H9 (cell line): ENCODE measurements at regions not wholly inside any gene's neighbourhood (a gene's known extent, or its start where the extent isn't known, plus 50 kb on each side); places are given as distances from the start of the nearest gene placed in this dataset.

Source experiments
- DNase-seq: peaks from one replicate; pipeline ENCODE4 v3.0.0-alpha.2; 2017
- H2AFZ ChIP-seq: one replicate; pipeline ENCODE4 v1.6.1; 2013; ENCODE audit warnings: mild to moderate bottlenecking, low read length, control low read depth, moderate library complexity
- H2AK5ac ChIP-seq: 2 replicates; pipeline ENCODE4 v1.6.1; 2013; ENCODE audit warnings: low read length, control low read depth, mixed read lengths; ENCODE audit not compliant: insufficient read length
- H2BK120ac ChIP-seq: one replicate; pipeline ENCODE4 v1.6.1; 2013; ENCODE audit warnings: low read depth, mild to moderate bottlenecking, low read length, control low read depth, inconsistent platforms; ENCODE audit not compliant: poor library complexity, severe bottlenecking
- H2BK12ac ChIP-seq: 2 replicates; pipeline ENCODE4 v1.6.1; 2013; ENCODE audit warnings: low read length, control low read depth, mixed read lengths, low read depth; ENCODE audit not compliant: insufficient read length
- H2BK15ac ChIP-seq: 2 replicates; pipeline ENCODE4 v1.6.1; 2013; ENCODE audit warnings: low read depth, low read length, control low read depth
- H2BK20ac ChIP-seq: one replicate; pipeline ENCODE4 v1.6.1; 2013; ENCODE audit warnings: low read depth, mild to moderate bottlenecking, low read length, control low read depth, inconsistent platforms; ENCODE audit not compliant: poor library complexity, severe bottlenecking
- H2BK5ac ChIP-seq: 2 replicates; pipeline ENCODE4 v1.6.1; 2013; ENCODE audit warnings: low read length, control low read depth, mixed read lengths; ENCODE audit not compliant: insufficient read length
- H3K14ac ChIP-seq: 2 replicates; pipeline ENCODE4 v1.6.1; 2013; ENCODE audit warnings: low read length, control low read depth; ENCODE audit not compliant: insufficient read depth
- H3K18ac ChIP-seq: 2 replicates; pipeline ENCODE4 v1.6.1; 2013; ENCODE audit warnings: low read depth, mild to moderate bottlenecking, mixed read lengths, low read length, control low read depth; ENCODE audit not compliant: insufficient read length
- H3K23ac ChIP-seq: 2 replicates; pipeline ENCODE4 v1.6.1; 2013; ENCODE audit warnings: low read length, control low read depth, mixed read lengths, low read depth; ENCODE audit not compliant: insufficient read length
- H3K23me2 ChIP-seq: 2 replicates; pipeline ENCODE4 v1.6.1; 2013; ENCODE audit warnings: low read depth, mild to moderate bottlenecking, mixed read lengths, low read length, control low read depth; ENCODE audit not compliant: insufficient read length, poor library complexity, severe bottlenecking
- H3K27ac ChIP-seq: 2 replicates; pipeline ENCODE4 v1.5.1; 2013; ENCODE audit warnings: low read length, control low read depth, mixed read lengths, low read depth; ENCODE audit not compliant: insufficient read length
- H3K27me3 ChIP-seq: 2 replicates; pipeline ENCODE4 v1.6.1; 2013; ENCODE audit warnings: low read length, control low read depth, inconsistent platforms; ENCODE audit not compliant: insufficient read depth
- H3K4ac ChIP-seq: 2 replicates; pipeline ENCODE4 v1.6.1; 2013; ENCODE audit warnings: low read depth, mild to moderate bottlenecking, control low read depth, inconsistent platforms, low read length, moderate library complexity
- H3K4me1 ChIP-seq: 2 replicates; pipeline ENCODE4 v1.6.1; 2013; ENCODE audit warnings: low read length, control low read depth, inconsistent platforms; ENCODE audit not compliant: insufficient read depth
- H3K4me2 ChIP-seq: 2 replicates; pipeline ENCODE4 v1.6.1; 2013; ENCODE audit warnings: low read length, control low read depth, mixed read lengths; ENCODE audit not compliant: insufficient read length, insufficient read depth
- H3K56ac ChIP-seq: 2 replicates; pipeline ENCODE4 v1.6.1; 2013; ENCODE audit warnings: low read depth, mild to moderate bottlenecking, mixed read lengths, low read length, control low read depth; ENCODE audit not compliant: insufficient read length
- H3K79me1 ChIP-seq: 2 replicates; pipeline ENCODE4 v1.6.1; 2013; ENCODE audit warnings: low read depth, mild to moderate bottlenecking, moderate library complexity, low read length, control low read depth, inconsistent platforms; ENCODE audit not compliant: insufficient read depth, poor library complexity, severe bottlenecking
- H3K79me2 ChIP-seq: 2 replicates; pipeline ENCODE4 v1.6.1; 2013; ENCODE audit warnings: low read length, control low read depth, inconsistent platforms; ENCODE audit not compliant: insufficient read depth
- H3K9ac ChIP-seq: 2 replicates; pipeline ENCODE4 v1.6.1; 2013; ENCODE audit warnings: low read length, control low read depth, mixed read lengths; ENCODE audit not compliant: insufficient read length; ENCODE audit errors: extremely low read depth
- H3K9me3 ChIP-seq: one replicate; pipeline ENCODE4 v1.6.1; 2013; ENCODE audit warnings: low read depth, low read length, inconsistent platforms; ENCODE audit not compliant: control insufficient read depth
- H3T11ph ChIP-seq: one replicate; pipeline ENCODE4 v1.6.1; 2013; ENCODE audit warnings: mild to moderate bottlenecking, low read length, control low read depth, inconsistent platforms
- H4K20me1 ChIP-seq: one replicate; pipeline ENCODE4 v1.6.1; 2013; ENCODE audit not compliant: control insufficient read depth, insufficient read length, insufficient read depth
- H4K5ac ChIP-seq: 2 replicates; pipeline ENCODE4 v1.6.1; 2013; ENCODE audit warnings: low read depth, mild to moderate bottlenecking, mixed read lengths, low read length, control low read depth; ENCODE audit not compliant: insufficient read length
- H4K8ac ChIP-seq: replicated peaks from 2 replicates; pipeline ENCODE4 v1.6.1; 2013; ENCODE audit warnings: low read length, control low read depth, mixed read lengths, low read depth; ENCODE audit not compliant: insufficient read length
- H4K91ac ChIP-seq: 2 replicates; pipeline ENCODE4 v1.6.1; 2013; ENCODE audit warnings: low read depth, mild to moderate bottlenecking, moderate library complexity, mixed read lengths, low read length, control low read depth; ENCODE audit not compliant: insufficient read length
- H3K27ac Mint-ChIP-seq, 3 experiments: 2 replicates in 2 of 3; 3 replicates in 1 of 3; pipeline ENCODE4 v1.8.0; 2020 to 2021; ENCODE audit warnings: mixed read lengths in 3 of 3, mild to moderate bottlenecking in 1 of 3, moderate library complexity in 1 of 3
- H3K27me3 Mint-ChIP-seq: 2 replicates; pipeline ENCODE4 v1.8.0; 2021; ENCODE audit warnings: low read depth, mild to moderate bottlenecking, moderate library complexity, mixed read lengths
- H3K36me3 Mint-ChIP-seq, 3 experiments: 2 replicates in 2 of 3; 3 replicates in 1 of 3; pipeline ENCODE4 v1.8.0; 2020 to 2021; ENCODE audit warnings: low read depth in 3 of 3, mixed read lengths in 3 of 3; ENCODE audit not compliant: insufficient read depth in 1 of 3
- H3K4me1 Mint-ChIP-seq, 2 experiments: 2 replicates each; pipeline ENCODE4 v1.8.0; 2020; ENCODE audit warnings: mixed read lengths in 2 of 2
- H3K4me3 Mint-ChIP-seq, 2 experiments: 2 replicates in 1 of 2; 3 replicates in 1 of 2; pipeline ENCODE4 v1.8.0; 2020 to 2021; ENCODE audit warnings: mild to moderate bottlenecking in 2 of 2, mixed read lengths in 2 of 2, moderate library complexity in 1 of 2
- H3K9me3 Mint-ChIP-seq, 2 experiments: 2 replicates in 1 of 2; 3 replicates in 1 of 2; pipeline ENCODE4 v1.8.0; 2020; ENCODE audit warnings: mild to moderate bottlenecking in 2 of 2, mixed read lengths in 2 of 2, moderate library complexity in 1 of 2
- WGBS: extraction: QIAGEN DNeasy Blood & Tissue Kit; methylation state at CpG from one replicate; pipeline ENCODE4 v1.1.7; 2013; ENCODE audit warnings: missing lambda C conversion rate, low lambda C conversion rate, mixed read lengths; ENCODE audit not compliant: insufficient read length; ENCODE audit errors: extremely low coverage; 5-methylcytosine and 5-hydroxymethylcytosine counted together
- TF ChIP-seq, protein P1 (sequence below): fragments of 200-600 bp; sonication (generic); conservative IDR thresholded peaks from 3 replicates; pipeline ENCODE4 v1.8.0; 2021; ENCODE audit warnings: antibody characterized with exemption, mild to moderate bottlenecking

DNA sequence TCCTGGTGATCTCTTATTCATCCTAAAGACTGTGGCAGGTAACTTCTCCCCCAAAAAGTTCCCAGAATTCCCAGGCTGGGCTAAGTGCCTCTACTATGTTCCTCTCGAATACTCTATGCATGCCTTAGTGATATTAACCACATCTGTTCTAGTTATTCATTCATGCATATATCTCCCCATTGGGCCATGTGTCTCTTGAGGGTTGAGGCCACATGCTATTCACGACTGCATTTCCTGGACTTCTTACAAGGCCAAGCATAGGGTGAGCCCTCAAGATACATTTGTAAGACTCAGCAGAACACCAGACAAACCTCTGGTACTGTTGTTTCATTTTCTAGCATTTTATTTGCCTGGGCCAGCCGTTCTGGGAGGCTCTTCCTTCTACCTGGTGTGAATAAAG lies 117.0 kb downstream of the EN1 start:
- Histone ChIP-seq H4K5ac (no peak overlapping the region), H4K8ac (no peak overlapping the region), H3K23me2 (no peaks in the 10 kb centered on the region), H4K91ac (no peak overlapping the region), H3K14ac (no peak overlapping the region), H2BK12ac (no peak overlapping the region), H2BK120ac (no peak overlapping the region), H3K23ac (no peak overlapping the region), H2AFZ (no peak overlapping the region), H2AK5ac (no peak overlapping the region), H3K9ac (no peak overlapping the region), H3K9me3 (no peaks in the 10 kb centered on the region), H3K79me2 (no peaks in the 10 kb centered on the region), H4K20me1 (no peaks in the 10 kb centered on the region), H3K4me1 (no peaks in the 10 kb centered on the region), H3K79me1 (no peaks in the 10 kb centered on the region), H3K4me2 (no peak overlapping the region), H2BK15ac (no peak overlapping the region), H3K27ac (no peak overlapping the region), H3K56ac (no peak overlapping the region), H2BK20ac (no peak overlapping the region), H2BK5ac (no peak overlapping the region), H3K27me3 (no peaks in the 10 kb centered on the region), H3K18ac (no peak overlapping the region), H3K4ac (no peak overlapping the region), H3T11ph (no peak overlapping the region)
- Mint-ChIP-seq H3K4me1 (peaks cover 6 to 7% of the 10 kb centered on the region in 2 experiments), H3K4me3 (no peak overlapping the region), H3K27me3 (peaks cover 9% of the 10 kb centered on the region; the same call in 1 of the 2 replicates), H3K27ac (no peak overlapping the region; a peak in 1 of 7 replicates), H3K9me3 (peaks cover 20 to 26% of the 10 kb centered on the region in 2 experiments), H3K36me3 (peaks cover 0 to 10% (median 3%) of the 10 kb centered on the region in 3 experiments; a peak in 4 of 7 replicates)
- TF ChIP-seq, protein P1, sequence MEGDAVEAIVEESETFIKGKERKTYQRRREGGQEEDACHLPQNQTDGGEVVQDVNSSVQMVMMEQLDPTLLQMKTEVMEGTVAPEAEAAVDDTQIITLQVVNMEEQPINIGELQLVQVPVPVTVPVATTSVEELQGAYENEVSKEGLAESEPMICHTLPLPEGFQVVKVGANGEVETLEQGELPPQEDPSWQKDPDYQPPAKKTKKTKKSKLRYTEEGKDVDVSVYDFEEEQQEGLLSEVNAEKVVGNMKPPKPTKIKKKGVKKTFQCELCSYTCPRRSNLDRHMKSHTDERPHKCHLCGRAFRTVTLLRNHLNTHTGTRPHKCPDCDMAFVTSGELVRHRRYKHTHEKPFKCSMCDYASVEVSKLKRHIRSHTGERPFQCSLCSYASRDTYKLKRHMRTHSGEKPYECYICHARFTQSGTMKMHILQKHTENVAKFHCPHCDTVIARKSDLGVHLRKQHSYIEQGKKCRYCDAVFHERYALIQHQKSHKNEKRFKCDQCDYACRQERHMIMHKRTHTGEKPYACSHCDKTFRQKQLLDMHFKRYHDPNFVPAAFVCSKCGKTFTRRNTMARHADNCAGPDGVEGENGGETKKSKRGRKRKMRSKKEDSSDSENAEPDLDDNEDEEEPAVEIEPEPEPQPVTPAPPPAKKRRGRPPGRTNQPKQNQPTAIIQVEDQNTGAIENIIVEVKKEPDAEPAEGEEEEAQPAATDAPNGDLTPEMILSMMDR: no peak
- DNase-seq: no peak
- WGBS: no CpG with 5 or more reads among the region's 3 CpGs
